ENCODE measurements at regions not wholly inside any gene's neighbourhood (a gene's known extent, or its start where the extent isn't known, plus 50 kb on each side); places are given as distances from the start of the nearest gene placed in this dataset.

DNA sequence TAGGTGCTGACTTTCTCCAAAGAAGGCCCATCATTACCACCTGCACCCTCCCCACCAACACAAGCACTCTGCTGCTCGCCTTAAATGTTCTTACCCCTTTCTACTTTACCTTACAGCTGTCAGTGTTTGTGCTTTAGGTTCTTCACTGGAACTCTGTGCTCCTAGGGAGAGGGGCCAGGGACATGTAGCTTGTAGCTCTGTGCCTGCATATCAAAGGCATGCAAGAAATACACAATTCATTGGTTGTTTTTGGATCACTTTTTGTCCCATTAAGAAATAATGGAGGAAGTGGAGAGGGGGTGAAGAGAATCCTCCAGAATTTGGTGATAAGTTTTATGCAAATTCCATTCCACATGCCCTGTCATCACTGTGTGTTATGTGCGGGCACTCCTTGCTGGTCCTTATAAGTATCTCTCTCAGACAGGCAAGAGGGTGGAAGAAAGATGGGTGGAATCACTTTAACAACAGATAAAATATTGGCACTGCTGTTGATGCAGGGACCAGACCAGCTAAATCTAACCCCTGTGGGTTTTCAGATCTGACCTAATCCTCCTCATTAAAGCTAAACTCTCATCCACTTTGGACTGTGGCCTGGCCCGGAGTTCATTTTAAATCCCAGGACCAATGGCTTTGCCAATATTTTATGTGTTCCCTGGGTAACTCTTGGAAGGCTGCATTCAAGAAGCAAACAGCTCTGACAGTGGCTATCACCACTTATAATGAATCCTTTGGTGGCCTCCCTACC lies 375.8 kb upstream of the NFE2L3 start:
- DNase-seq (ENCODE audit: low spot score): no peak
- TF ChIP-seq, protein P1, sequence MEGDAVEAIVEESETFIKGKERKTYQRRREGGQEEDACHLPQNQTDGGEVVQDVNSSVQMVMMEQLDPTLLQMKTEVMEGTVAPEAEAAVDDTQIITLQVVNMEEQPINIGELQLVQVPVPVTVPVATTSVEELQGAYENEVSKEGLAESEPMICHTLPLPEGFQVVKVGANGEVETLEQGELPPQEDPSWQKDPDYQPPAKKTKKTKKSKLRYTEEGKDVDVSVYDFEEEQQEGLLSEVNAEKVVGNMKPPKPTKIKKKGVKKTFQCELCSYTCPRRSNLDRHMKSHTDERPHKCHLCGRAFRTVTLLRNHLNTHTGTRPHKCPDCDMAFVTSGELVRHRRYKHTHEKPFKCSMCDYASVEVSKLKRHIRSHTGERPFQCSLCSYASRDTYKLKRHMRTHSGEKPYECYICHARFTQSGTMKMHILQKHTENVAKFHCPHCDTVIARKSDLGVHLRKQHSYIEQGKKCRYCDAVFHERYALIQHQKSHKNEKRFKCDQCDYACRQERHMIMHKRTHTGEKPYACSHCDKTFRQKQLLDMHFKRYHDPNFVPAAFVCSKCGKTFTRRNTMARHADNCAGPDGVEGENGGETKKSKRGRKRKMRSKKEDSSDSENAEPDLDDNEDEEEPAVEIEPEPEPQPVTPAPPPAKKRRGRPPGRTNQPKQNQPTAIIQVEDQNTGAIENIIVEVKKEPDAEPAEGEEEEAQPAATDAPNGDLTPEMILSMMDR (IDR thresholded peaks at IDR 0.05): no peak
- ATAC-seq (ENCODE audit: low FRiP score): no peak

DNA sequence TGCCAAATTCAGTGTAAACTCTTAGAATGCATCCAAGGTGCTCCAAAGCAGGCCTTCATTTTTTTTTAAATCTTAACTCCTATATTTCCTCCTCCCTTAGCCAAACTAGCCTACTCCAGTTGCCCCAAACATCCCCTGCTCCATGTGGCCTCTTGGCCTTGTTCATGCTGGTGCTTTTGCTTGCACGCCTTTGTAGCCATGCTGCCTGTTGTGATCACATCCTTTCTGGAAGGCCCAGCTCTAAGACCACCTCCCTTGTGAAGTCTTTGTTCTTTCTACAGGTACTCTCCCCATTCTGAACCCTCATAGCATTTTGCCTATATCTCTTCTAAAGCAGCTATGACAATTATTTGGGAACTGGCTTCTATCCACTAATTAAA lies 375.3 kb upstream of the NFE2L3 start:
- DNase-seq (ENCODE audit: low spot score): no peak
- ATAC-seq (ENCODE audit: low FRiP score): no peak
- TF ChIP-seq, protein P1 (IDR thresholded peaks at IDR 0.05): no peak

DNA sequence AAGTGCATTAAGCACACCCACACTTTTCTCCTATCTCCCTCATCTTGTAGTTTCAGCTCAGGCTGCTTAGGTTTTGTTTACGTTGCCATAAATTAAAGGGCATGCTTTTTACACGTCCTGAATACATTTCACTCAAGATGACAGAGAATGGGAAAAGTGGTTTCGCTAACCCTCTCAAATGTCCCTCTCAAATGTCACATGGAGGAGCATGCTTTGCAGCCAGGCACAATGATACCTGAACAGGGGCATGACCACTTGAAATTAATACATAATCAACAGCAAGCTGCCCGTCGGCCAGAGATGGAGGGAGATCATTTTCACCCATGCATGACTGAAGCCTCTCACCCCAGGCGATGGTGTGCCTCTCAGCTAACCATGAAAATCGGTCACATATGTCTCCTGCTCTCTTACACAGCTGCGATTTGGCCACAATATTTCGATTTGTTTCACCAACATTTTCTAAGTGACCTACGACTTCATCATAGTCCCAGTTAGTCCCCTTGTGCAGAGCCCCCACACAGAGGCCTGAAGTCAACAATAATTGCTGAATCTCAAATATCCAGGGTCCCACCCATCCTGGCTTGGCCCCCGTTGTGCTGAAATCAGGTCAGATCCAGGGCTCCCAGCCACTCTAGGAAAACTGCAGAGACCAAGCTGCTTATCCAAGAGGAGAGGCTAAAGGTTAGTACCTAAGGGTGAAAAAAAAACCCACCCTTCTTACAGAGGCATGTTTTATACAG lies 373.9 kb upstream of the NFE2L3 start:
- DNase-seq (ENCODE audit: low spot score): no peak
- TF ChIP-seq, protein P1 (IDR thresholded peaks at IDR 0.05): no peak
- ATAC-seq (ENCODE audit: low FRiP score): no peak

DNA sequence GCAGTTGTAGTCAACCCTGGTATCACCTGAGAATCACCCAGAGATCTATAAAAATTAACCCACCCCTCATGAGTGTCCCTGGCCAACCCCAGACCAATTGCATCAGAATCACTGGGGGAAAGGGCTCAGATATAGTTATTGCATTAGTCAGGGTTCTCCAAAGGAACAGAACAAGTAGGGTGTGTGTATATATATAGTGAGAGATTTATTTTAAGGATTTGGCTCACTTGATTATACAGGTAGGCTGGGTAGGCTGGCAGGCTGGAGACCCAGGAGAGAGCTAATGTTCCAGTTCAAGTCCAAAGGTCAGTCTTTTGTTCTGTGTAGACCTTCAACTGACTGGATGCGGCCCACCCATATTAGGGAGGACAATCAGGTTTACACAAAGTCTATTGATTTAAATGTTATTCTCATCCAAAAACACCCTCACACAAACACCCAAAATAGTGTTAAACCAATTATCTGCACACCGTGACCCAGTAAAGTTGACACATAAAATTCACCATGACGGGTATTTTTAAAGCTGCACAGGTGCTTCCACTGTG lies 372.9 kb upstream of the NFE2L3 start:
- TF ChIP-seq, protein P1 (IDR thresholded peaks at IDR 0.05): no peak
- ATAC-seq (ENCODE audit: low FRiP score) (no peak), DNase-seq (ENCODE audit: low spot score) (no peak)

DNA sequence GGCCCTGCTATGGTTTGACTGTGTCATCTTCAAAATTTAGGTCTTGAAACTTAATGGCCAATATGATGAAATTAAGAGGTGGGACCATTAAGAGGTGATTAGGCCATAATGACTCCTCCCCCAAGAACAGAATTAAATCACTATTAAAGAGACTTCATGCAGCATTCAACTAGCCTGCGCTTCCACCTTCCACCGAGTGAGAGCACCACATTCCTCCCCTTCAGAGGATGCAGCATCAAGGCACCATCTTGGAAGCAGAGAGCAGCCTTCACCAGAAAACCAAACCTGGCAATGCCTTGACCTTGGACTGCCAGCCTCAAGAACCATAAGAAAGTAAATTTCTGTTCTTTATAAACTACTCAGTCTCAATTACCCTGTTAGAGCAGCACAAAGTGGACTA lies 371.1 kb upstream of the NFE2L3 start:
- ATAC-seq (ENCODE audit: low FRiP score) (no peak), DNase-seq (ENCODE audit: low spot score) (no peak)
- TF ChIP-seq, protein P1 (IDR thresholded peaks at IDR 0.05): no peak

DNA sequence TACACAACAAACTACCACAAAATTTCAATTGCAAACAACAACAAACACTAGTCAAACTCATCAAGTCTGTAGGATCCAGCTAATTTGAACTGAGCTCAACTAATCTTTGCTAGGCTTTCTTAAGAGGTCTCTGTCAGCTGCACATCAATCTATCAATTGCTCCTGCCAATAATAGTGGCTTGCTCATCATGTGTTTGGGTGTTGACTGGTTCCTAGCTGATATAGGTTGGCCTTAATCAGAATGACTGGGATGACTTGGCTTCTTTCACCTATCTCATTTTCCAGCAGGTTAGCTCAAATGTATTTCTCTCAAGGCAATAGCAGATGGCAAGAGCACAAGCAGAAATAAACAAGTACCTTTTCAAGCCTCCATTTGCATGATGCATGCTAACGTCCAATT lies 370.3 kb upstream of the NFE2L3 start:
- TF ChIP-seq, protein P1 (IDR thresholded peaks at IDR 0.05): no peak
- no peak for DNase-seq (ENCODE audit: low spot score)

More for the DNA sequence above, 370.3 kb upstream of the NFE2L3 start:
- ATAC-seq (ENCODE audit: low FRiP score): no peak
